8988T (cell line): ENCODE measurements at regions not wholly inside any gene's neighbourhood (a gene's known extent, or its start where the extent isn't known, plus 50 kb on each side); places are given as distances from the start of the nearest gene placed in this dataset.

Experiments used
- DNase-seq: peaks from one replicate; pipeline ENCODE4 v3.0.0; 2011

GRCh38 chr3:11089931-11090330 lies 64.4 kb upstream of the HRH1 start:
- no peak for DNase-seq

- no peak for DNase-seq
Observed at GRCh38 chr3:11090551-11090950, 63.7 kb upstream of the HRH1 start.

- DNase-seq: no peak
Observed at GRCh38 chr3:11091088-11091590, 63.2 kb upstream of the HRH1 start.

GRCh38 chr3:11091791-11092190 lies 62.5 kb upstream of the HRH1 start:
- DNase-seq: no peak

- DNase-seq: no peak
Observed at GRCh38 chr3:11093823-11094340, 60.4 kb upstream of the HRH1 start.

GRCh38 chr3:11095932-11096265 lies 58.4 kb upstream of the HRH1 start:
- peak; percentile 52 for DNase-seq

- DNase-seq: peak; percentile 87
Observed at GRCh38 chr3:11096266-11097139, 57.8 kb upstream of the HRH1 start.

GRCh38 chr3:11099306-11099705 lies 55.0 kb upstream of the HRH1 start:
- DNase-seq: no peak
